ENCODE measurements at regions not wholly inside any gene's neighbourhood (a gene's known extent, or its start where the extent isn't known, plus 50 kb on each side); places are given as distances from the start of the nearest gene placed in this dataset.

DNA sequence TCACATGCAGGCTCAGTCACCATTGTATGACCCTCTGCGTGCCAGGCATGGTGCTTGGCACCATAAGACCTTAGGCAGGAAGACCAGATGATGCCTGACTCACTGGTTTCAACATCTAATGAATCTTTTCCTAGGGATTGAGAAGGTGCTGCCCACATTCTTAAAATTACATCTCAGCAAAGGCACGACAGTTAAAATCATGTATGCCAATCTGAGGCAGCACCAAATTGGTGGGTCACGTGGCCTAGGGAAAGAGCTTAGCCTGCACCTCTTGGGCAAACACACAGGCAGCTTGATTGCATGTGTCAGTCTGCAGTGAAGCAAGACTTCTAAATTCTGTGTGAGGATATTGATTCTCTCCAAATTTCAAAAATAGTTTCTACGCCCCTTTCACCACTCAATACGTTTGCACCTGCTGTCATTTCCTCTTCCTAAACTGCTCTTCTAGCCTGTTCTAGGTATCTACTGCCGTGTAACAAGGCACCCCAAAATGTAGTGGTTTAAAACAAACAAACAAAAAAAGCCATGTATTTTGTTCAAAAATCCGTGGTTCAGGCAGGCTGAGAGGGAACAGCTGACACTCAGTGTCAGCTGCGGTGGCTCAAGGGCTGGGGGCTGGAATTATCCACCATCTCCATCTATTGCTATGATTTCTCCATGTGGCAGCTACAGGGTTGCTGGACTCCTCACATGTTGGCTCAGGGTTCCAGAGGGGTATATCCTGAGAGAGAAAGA, 160.2 kb upstream of the FGGY start:
- TF ChIP-seq, protein P1, sequence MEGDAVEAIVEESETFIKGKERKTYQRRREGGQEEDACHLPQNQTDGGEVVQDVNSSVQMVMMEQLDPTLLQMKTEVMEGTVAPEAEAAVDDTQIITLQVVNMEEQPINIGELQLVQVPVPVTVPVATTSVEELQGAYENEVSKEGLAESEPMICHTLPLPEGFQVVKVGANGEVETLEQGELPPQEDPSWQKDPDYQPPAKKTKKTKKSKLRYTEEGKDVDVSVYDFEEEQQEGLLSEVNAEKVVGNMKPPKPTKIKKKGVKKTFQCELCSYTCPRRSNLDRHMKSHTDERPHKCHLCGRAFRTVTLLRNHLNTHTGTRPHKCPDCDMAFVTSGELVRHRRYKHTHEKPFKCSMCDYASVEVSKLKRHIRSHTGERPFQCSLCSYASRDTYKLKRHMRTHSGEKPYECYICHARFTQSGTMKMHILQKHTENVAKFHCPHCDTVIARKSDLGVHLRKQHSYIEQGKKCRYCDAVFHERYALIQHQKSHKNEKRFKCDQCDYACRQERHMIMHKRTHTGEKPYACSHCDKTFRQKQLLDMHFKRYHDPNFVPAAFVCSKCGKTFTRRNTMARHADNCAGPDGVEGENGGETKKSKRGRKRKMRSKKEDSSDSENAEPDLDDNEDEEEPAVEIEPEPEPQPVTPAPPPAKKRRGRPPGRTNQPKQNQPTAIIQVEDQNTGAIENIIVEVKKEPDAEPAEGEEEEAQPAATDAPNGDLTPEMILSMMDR (IDR thresholded peaks at IDR 0.05; ENCODE audit: poor library complexity) = no peak
- TF ChIP-seq EZH2 (IDR thresholded peaks at IDR 0.05; ENCODE audit: borderline replicate concordance) = no peak
- no peak for TF ChIP-seq EZH2phosphoT487 (IDR thresholded peaks at IDR 0.05; ENCODE audit: low read depth, severe bottlenecking, unreplicated experiment)

Data from hepatocyte (in vitro differentiated cells).